ENCODE measurements at regions not wholly inside any gene's neighbourhood (a gene's known extent, or its start where the extent isn't known, plus 50 kb on each side); places are given as distances from the start of the nearest gene placed in this dataset.
A peak's percentile ranks its signal among the peaks of the same experiment; 100 is the strongest.

- peak; percentile 69 for DNase-seq (ENCODE audit: low read depth, low spot score)
- in situ Hi-C loops (cut with HindIII; ENCODE audit: low sequenced_read_pairs), result no loop called here
- H3K4me3 ChIP-seq (ENCODE audit: low read depth, low read length), result no peak overlapping the region
- TF ChIP-seq, protein P1, sequence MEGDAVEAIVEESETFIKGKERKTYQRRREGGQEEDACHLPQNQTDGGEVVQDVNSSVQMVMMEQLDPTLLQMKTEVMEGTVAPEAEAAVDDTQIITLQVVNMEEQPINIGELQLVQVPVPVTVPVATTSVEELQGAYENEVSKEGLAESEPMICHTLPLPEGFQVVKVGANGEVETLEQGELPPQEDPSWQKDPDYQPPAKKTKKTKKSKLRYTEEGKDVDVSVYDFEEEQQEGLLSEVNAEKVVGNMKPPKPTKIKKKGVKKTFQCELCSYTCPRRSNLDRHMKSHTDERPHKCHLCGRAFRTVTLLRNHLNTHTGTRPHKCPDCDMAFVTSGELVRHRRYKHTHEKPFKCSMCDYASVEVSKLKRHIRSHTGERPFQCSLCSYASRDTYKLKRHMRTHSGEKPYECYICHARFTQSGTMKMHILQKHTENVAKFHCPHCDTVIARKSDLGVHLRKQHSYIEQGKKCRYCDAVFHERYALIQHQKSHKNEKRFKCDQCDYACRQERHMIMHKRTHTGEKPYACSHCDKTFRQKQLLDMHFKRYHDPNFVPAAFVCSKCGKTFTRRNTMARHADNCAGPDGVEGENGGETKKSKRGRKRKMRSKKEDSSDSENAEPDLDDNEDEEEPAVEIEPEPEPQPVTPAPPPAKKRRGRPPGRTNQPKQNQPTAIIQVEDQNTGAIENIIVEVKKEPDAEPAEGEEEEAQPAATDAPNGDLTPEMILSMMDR (IDR thresholded peaks at IDR 0.05; ENCODE audit: low read depth, low read length), result no peak
These were observed 64.2 kb downstream of the SCG2 start for GRCh38 chr2:223537651-223538601.

DNA sequence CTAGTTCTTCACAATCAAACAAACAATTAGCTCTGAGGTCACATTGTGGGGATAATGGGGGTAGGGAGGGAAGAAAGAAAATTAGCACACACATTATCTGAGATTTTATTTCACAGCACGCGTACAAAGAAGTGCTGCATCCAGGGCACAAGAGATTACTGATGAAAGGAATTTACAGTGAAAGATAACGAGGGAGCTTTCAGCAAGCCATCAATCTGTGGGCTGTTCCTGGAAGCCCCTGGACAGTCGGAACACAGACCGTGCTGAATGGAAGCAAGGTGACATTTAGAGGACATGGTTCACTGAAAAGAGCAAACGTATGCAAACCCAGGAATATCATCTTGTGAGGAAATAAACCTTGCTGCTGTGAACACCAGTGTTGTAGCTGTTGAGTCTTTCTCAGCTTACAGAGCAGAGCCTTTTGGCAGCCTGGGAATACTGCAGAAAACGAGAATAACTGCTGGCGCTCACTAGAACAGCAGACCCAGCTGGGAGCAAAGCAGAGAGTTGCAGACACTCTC lies 63.2 kb downstream of the SCG2 start:
- in situ Hi-C loops (cut with HindIII; ENCODE audit: low sequenced_read_pairs), result no loop called here
- TF ChIP-seq, protein P1 (IDR thresholded peaks at IDR 0.05; ENCODE audit: low read depth, low read length), result no peak
- peak; percentile 43 for DNase-seq (ENCODE audit: low read depth, low spot score)
- no peak overlapping the region for H3K4me3 ChIP-seq (ENCODE audit: low read depth, low read length)

DNA sequence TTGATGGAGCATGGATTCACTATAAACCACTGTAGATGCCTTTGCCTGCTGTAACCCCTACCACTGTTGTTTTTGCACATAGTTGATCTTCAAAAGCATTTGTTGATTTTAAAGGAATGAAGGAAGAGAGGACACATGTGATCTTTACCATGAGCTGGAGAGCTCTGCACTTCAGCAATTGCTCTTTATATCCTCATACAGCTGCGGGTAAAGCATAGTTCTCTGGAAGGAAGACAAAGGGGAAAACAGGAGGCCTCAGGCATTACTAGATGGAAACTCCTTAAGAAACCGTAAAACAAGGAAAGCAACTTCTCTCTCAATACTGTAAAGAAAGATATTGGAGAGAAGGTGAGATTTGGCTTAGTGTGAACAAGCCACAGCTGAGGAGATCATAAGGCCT lies 60.6 kb downstream of the SCG2 start:
- in situ Hi-C loops (cut with HindIII; ENCODE audit: low sequenced_read_pairs), result no loop called here
- TF ChIP-seq, protein P1 (IDR thresholded peaks at IDR 0.05; ENCODE audit: low read depth, low read length), result no peak

GRCh38 chr2:223542501-223542900 lies 59.7 kb downstream of the SCG2 start:
- in situ Hi-C loops (cut with HindIII; ENCODE audit: low sequenced_read_pairs), result no loop called here
- H3K4me3 ChIP-seq (ENCODE audit: low read depth, low read length), result no peak overlapping the region
- no peak for DNase-seq (ENCODE audit: low read depth, low spot score)
- TF ChIP-seq, protein P1 (IDR thresholded peaks at IDR 0.05; ENCODE audit: low read depth, low read length), result no peak

More for the DNA sequence above, 60.6 kb downstream of the SCG2 start:
- DNase-seq (ENCODE audit: low read depth, low spot score), result no peak
- no peak overlapping the region for H3K4me3 ChIP-seq (ENCODE audit: low read depth, low read length)

GRCh38 chr2:223545406-223545805 lies 56.8 kb downstream of the SCG2 start:
- no peak for DNase-seq (ENCODE audit: low read depth, low spot score)
- TF ChIP-seq, protein P1 (IDR thresholded peaks at IDR 0.05; ENCODE audit: low read depth, low read length), result no peak
- in situ Hi-C loops (cut with HindIII; ENCODE audit: low sequenced_read_pairs), result no loop called here
- H3K4me3 ChIP-seq (ENCODE audit: low read depth, low read length), result no peak overlapping the region

DNA sequence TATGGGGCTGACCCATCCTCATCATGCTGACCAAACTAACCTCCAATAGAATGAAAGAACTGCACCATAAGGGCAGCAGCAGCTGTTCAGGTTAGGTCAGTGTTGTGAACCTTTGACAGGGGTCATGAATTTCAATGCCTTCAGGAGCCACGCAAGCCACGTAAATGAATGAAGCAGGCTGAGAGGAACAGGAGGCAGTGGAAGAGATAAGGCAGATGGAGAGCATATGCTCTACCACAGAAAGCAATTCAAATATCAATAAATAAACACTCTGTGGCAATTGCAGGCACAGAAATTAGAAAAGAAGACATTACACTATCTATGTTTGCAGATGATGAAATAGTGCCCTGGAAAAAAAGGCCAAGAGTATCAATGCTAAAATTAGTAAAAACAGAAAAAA lies 56.3 kb downstream of the SCG2 start:
- in situ Hi-C loops (cut with HindIII; ENCODE audit: low sequenced_read_pairs), result no loop called here
- H3K4me3 ChIP-seq (ENCODE audit: low read depth, low read length), result no peak overlapping the region
- TF ChIP-seq, protein P1 (IDR thresholded peaks at IDR 0.05; ENCODE audit: low read depth, low read length), result no peak
- no peak for DNase-seq (ENCODE audit: low read depth, low spot score)
